GM12872 (cell line): ENCODE measurements at regions not wholly inside any gene's neighbourhood (a gene's known extent, or its start where the extent isn't known, plus 50 kb on each side); places are given as distances from the start of the nearest gene placed in this dataset.

Experiments
- TF ChIP-seq, protein P1 (sequence below): IDR thresholded peaks from 3 replicates; pipeline ENCODE4 v1.5.1; 2011; ENCODE audit warnings: low read depth, mild to moderate bottlenecking, low read length, moderate library complexity; ENCODE audit not compliant: insufficient read depth

DNA sequence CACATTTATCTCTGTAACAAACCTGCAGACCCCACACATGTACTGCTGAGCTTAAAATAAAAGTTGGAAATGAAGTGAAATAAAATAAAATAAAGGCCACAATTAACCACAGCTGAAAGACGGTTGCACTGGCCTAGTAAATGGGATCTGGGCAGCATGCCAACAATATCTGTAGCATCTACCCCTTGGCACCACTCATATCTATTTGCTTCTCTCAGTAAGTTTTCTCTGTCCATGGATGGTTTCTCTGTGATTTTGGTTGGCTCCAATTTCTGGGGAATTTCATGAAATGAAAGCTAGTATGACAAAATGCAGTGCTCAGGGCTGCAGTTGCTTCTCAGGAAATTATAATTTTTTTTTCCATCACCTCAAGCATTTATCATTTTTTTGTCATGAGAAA is 172.0 kb upstream of the IL15 start:
- TF ChIP-seq, protein P1, sequence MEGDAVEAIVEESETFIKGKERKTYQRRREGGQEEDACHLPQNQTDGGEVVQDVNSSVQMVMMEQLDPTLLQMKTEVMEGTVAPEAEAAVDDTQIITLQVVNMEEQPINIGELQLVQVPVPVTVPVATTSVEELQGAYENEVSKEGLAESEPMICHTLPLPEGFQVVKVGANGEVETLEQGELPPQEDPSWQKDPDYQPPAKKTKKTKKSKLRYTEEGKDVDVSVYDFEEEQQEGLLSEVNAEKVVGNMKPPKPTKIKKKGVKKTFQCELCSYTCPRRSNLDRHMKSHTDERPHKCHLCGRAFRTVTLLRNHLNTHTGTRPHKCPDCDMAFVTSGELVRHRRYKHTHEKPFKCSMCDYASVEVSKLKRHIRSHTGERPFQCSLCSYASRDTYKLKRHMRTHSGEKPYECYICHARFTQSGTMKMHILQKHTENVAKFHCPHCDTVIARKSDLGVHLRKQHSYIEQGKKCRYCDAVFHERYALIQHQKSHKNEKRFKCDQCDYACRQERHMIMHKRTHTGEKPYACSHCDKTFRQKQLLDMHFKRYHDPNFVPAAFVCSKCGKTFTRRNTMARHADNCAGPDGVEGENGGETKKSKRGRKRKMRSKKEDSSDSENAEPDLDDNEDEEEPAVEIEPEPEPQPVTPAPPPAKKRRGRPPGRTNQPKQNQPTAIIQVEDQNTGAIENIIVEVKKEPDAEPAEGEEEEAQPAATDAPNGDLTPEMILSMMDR, result no peak

DNA sequence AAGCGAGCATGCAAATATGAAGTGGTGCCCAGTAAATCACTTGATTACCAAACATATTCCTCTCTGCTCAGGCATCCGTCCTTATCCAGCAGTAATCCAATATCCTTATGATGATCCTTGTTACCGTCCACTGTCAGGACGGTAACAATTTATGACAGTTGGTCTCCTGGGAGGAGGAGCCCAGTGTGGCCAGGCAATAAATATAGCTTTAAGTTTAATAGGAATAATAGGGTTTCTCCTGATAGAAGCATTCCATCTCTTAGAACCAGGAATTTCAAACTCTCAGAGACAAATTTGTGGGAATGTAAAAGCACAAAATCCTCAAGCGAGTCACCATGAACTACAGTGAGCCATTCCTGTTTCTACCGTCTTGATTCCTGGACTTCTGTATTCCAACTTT is 171.2 kb upstream of the IL15 start:
- TF ChIP-seq, protein P1, result no peak

DNA sequence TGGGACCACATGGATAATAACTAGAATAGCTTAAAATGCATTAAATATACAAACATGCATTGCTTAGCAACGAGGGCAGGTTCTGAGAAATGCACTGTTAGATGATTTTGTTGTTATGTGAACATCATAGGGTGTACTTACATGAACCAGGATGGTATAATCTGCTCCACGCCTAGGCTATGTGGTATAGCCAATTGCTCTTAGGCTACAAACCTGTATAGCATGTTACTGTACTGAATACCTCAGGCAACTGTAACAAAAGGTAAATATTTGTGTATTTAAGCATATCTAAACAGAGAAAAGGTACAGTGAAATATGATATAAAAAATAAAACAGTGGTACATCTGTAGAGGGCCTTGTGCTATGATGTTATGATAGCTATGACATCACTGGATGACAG is 169.2 kb upstream of the IL15 start:
- TF ChIP-seq, protein P1, result no peak

DNA sequence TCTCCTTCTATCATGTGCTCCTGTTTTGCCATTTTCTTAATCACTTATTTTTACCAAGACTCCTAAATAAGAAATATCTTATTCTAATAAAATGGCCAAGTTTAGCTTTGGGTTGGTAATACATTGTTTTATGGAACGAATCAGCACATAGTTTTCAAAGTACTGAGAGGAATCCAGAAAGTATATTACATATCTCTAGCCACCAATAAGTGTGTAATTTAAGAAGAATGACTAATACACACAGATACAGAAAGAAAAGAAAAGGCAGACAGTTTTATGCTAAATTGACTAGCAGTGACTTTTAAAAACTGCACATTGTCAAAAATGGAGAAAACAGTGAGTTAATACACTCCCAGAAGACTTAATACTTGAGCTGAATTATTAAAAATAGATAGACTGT is 167.0 kb upstream of the IL15 start:
- TF ChIP-seq, protein P1, result no peak

DNA sequence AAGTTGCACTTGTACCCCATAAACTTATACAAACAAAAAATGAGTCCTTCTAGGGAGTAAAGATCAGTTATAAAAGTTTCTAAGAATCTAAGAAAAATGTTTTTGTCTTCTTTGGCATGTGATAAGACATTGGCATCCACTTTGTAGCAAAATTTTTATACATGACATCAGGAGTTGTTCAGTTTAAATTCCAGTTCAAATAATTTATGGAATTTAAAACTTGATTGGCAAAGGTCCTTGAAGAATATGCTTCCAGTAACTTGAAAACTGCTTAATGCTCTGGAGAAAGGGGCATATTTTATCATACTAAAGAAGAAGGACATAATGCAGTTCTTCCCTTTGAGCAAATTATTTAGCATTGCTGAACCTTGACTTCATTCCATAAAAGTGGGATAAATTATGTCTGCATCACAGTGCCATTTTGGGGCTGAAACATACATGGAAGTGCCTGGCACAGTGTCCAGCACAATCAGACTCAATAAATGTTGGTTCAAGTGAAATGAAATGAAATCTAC is 163.3 kb upstream of the IL15 start:
- TF ChIP-seq, protein P1, result no peak

DNA sequence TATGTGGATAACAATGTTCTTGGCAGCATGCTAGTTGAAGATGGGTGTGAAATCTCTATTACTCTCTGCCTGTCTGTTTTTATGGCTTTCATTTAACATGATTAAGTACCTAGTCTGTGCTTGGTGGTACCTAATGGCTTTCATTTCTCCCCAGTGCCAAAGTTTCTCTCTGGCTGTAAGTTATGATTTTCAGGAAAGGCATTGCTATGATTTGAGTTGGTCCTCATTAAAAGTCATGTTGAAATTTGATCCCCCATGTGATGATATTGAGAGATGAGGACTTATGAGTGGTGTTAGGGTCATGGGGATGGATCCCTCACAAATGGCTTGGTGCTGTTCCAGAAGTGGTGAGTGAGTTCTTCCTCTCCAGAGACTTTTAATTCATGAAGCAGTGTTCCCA is 162.4 kb upstream of the IL15 start:
- TF ChIP-seq, protein P1, result no peak

DNA sequence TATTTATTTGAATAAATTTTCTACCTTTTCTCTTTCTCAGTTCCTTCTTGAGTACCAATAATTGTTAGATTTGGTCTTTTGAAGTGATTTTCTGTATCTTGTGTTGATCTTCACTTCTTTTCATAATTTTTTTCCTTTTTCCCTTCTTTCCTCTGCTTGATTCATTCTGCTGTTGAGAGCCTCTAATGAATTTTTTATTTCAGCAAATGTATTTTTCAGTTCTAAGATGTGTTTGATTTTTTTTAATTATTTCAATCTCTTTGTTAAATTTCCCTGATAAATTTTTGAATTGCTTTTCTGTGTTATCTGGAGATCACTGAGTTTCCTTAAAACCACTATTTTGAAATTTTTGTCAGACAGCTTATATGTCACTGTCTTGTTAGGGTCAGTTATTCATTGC is 155.4 kb upstream of the IL15 start:
- TF ChIP-seq, protein P1, result no peak
